ENCODE measurements at regions not wholly inside any gene's neighbourhood (a gene's known extent, or its start where the extent isn't known, plus 50 kb on each side); places are given as distances from the start of the nearest gene placed in this dataset.

- Mint-ChIP-seq H3K27ac (ENCODE audit: unreplicated experiment) (no peak overlapping the region), H3K9me3 (ENCODE audit: unreplicated experiment) (peaks cover 4% of the 10 kb centered on the region), H3K4me1 (ENCODE audit: low read depth, unreplicated experiment) (no peaks in the 10 kb centered on the region), H3K36me3 (ENCODE audit: low read depth, unreplicated experiment) (no peaks in the 10 kb centered on the region), H3K27me3 (ENCODE audit: low read depth, unreplicated experiment) (no peaks in the 10 kb centered on the region), H3K4me3 (ENCODE audit: unreplicated experiment) (no peak overlapping the region)
- DNase-seq (ENCODE audit: low read depth) (no peak), FAIRE-seq (no peak)
- Histone ChIP-seq H3K9ac (ENCODE audit: low read length) (no peak overlapping the region), H3K4me3 (ENCODE audit: insufficient read depth, low read depth, low read length) (no peak overlapping the region), H3K4me2 (ENCODE audit: low read length) (no peak overlapping the region), H3K27ac (ENCODE audit: low read depth, low read length) (no peak overlapping the region), H4K20me1 (ENCODE audit: insufficient read depth, low read length) (no peaks in the 10 kb centered on the region), H3K27me3 (ENCODE audit: insufficient read depth, low read length) (no peaks in the 10 kb centered on the region), H3K79me2 (ENCODE audit: insufficient read depth, low read length) (no peaks in the 10 kb centered on the region), H3K36me3 (ENCODE audit: insufficient read depth, low read length) (no peaks in the 10 kb centered on the region), H3K4me1 (ENCODE audit: insufficient read depth, low read length) (no peaks in the 10 kb centered on the region), H3K9me3 (ENCODE audit: insufficient read depth, low read depth, low read length) (no peaks in the 10 kb centered on the region), H2AFZ (ENCODE audit: low read depth, low read length) (no peak overlapping the region)
- TF ChIP-seq EZH2 (IDR thresholded peaks at IDR 0.05; ENCODE audit: insufficient read depth, low read length) (no peak), CTCF (IDR thresholded peaks at IDR 0.05; ENCODE audit: insufficient read depth, low read depth, low read length) (no peak)
Measured at GRCh38 chr15:46647046-46647445, 1012.2 kb downstream of the SQOR start.

GRCh38 chr15:46652266-46652665 is 1017.4 kb downstream of the SQOR start:
- H3K27ac Mint-ChIP-seq (ENCODE audit: unreplicated experiment) = no peak overlapping the region
- H3K36me3 Mint-ChIP-seq (ENCODE audit: low read depth, unreplicated experiment) = no peaks in the 10 kb centered on the region
- no peaks in the 10 kb centered on the region for H3K36me3 ChIP-seq (ENCODE audit: insufficient read depth, low read length)
- H3K4me2 ChIP-seq (ENCODE audit: low read length) = no peak overlapping the region
- H3K9me3 ChIP-seq (ENCODE audit: insufficient read depth, low read depth, low read length) = no peaks in the 10 kb centered on the region
- no peak overlapping the region for H3K4me3 Mint-ChIP-seq (ENCODE audit: unreplicated experiment)
- H3K4me3 ChIP-seq (ENCODE audit: insufficient read depth, low read depth, low read length) = no peak overlapping the region
- TF ChIP-seq CTCF (IDR thresholded peaks at IDR 0.05; ENCODE audit: insufficient read depth, low read depth, low read length) (no peak), EZH2 (IDR thresholded peaks at IDR 0.05; ENCODE audit: insufficient read depth, low read length) (no peak)
- H3K9ac ChIP-seq (ENCODE audit: low read length) = no peak overlapping the region
- H2AFZ ChIP-seq (ENCODE audit: low read depth, low read length) = no peak overlapping the region
- FAIRE-seq = no peak
- no peak for DNase-seq (ENCODE audit: low read depth)
- H3K27ac ChIP-seq (ENCODE audit: low read depth, low read length) = no peak overlapping the region
- no peaks in the 10 kb centered on the region for H3K4me1 ChIP-seq (ENCODE audit: insufficient read depth, low read length)
- no peaks in the 10 kb centered on the region for H4K20me1 ChIP-seq (ENCODE audit: insufficient read depth, low read length)
- H3K27me3 Mint-ChIP-seq (ENCODE audit: low read depth, unreplicated experiment) = no peaks in the 10 kb centered on the region
- peaks cover 2% of the 10 kb centered on the region for H3K9me3 Mint-ChIP-seq (ENCODE audit: unreplicated experiment)
- H3K27me3 ChIP-seq (ENCODE audit: insufficient read depth, low read length) = no peaks in the 10 kb centered on the region
- H3K79me2 ChIP-seq (ENCODE audit: insufficient read depth, low read length) = no peaks in the 10 kb centered on the region
- no peaks in the 10 kb centered on the region for H3K4me1 Mint-ChIP-seq (ENCODE audit: low read depth, unreplicated experiment)

GRCh38 chr15:46654993-46655392 is 1020.2 kb downstream of the SQOR start:
- no peak for FAIRE-seq
- H3K4me2 ChIP-seq (ENCODE audit: low read length) = no peak overlapping the region
- no peaks in the 10 kb centered on the region for H4K20me1 ChIP-seq (ENCODE audit: insufficient read depth, low read length)

More at GRCh38 chr15:46654993-46655392, 1020.2 kb downstream of the SQOR start:
- H3K27me3 Mint-ChIP-seq (ENCODE audit: low read depth, unreplicated experiment) = no peaks in the 10 kb centered on the region
- Histone ChIP-seq H3K9me3 (ENCODE audit: insufficient read depth, low read depth, low read length) (no peaks in the 10 kb centered on the region), H3K79me2 (ENCODE audit: insufficient read depth, low read length) (no peaks in the 10 kb centered on the region), H3K4me1 (ENCODE audit: insufficient read depth, low read length) (no peaks in the 10 kb centered on the region), H3K36me3 (ENCODE audit: insufficient read depth, low read length) (no peaks in the 10 kb centered on the region), H3K4me3 (ENCODE audit: insufficient read depth, low read depth, low read length) (no peak overlapping the region), H3K27ac (ENCODE audit: low read depth, low read length) (no peak overlapping the region), H3K9ac (ENCODE audit: low read length) (no peak overlapping the region), H3K27me3 (ENCODE audit: insufficient read depth, low read length) (no peaks in the 10 kb centered on the region), H2AFZ (ENCODE audit: low read depth, low read length) (no peak overlapping the region)
- DNase-seq (ENCODE audit: low read depth) = no peak
- no peak overlapping the region for H3K4me3 Mint-ChIP-seq (ENCODE audit: unreplicated experiment)
- H3K9me3 Mint-ChIP-seq (ENCODE audit: unreplicated experiment) = peaks cover 1% of the 10 kb centered on the region
- no peaks in the 10 kb centered on the region for H3K4me1 Mint-ChIP-seq (ENCODE audit: low read depth, unreplicated experiment)
- H3K27ac Mint-ChIP-seq (ENCODE audit: unreplicated experiment) = no peak overlapping the region
- H3K36me3 Mint-ChIP-seq (ENCODE audit: low read depth, unreplicated experiment) = no peaks in the 10 kb centered on the region
- no peak for TF ChIP-seq EZH2 (IDR thresholded peaks at IDR 0.05; ENCODE audit: insufficient read depth, low read length)
- no peak for TF ChIP-seq CTCF (IDR thresholded peaks at IDR 0.05; ENCODE audit: insufficient read depth, low read depth, low read length)

All from astrocyte (in vitro differentiated cells and primary cell).